ENCODE measurements at regions not wholly inside any gene's neighbourhood (a gene's known extent, or its start where the extent isn't known, plus 50 kb on each side); places are given as distances from the start of the nearest gene placed in this dataset.

DNA sequence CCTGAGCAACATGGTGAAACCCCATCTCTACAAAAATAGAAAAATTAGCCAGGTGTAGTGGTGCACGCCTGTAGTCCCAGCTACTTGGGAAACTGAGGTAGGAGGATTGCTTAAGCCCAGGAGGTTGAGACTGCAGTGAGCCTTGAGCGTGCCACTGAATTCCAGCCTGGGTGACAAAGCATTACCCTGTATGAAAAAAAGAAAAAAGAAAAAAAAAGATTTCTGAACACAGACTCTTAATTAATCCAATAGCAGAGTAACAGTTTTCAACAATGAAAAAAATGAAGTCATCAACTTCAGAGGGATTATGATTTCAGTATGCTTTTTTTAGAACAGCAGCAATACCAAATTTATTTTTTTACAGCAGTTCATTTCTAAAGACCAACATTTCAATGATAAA lies 118.8 kb upstream of the TNPO1 start:
- TF ChIP-seq CTCF (conservative IDR thresholded peaks at IDR 0.05) (no peak), ZFX (IDR thresholded peaks at IDR 0.05) (no peak)

Data from C4-2B (cell line).